Ovary (tissue), 3 donors: ENCODE measurements at regions not wholly inside any gene's neighbourhood (a gene's known extent, or its start where the extent isn't known, plus 50 kb on each side); places are given as distances from the start of the nearest gene placed in this dataset.

Source experiments
- CTCF ChIP-seq, 3 donors: fragments of 450-650 bp in 2 of 3; fragments of 200-600 bp in 1 of 3; IDR thresholded peaks; one replicate each; pipeline versions ENCODE4 v1.5.1 to v1.8.0; 2016 to 2022; ENCODE audit warnings: antibody characterized with exemption in 3 of 3, mild to moderate bottlenecking in 1 of 3
- EP300 ChIP-seq: sonication (generic); formaldehyde crosslinking; IDR thresholded peaks from one replicate; pipeline ENCODE4 v1.6.1; 2017; ENCODE audit warnings: antibody characterized with exemption
- POLR2A ChIP-seq: fragments of 450-650 bp; IDR thresholded peaks from one replicate; pipeline ENCODE4 v1.6.1; 2017; ENCODE audit warnings: antibody characterized with exemption, mild to moderate bottlenecking, moderate library complexity
- donor health status: DM: no; HTN: no; CAD: no.

GRCh38 chr5:7036192-7036835 lies 323.1 kb downstream of the TENT4A start:
- TF ChIP-seq CTCF (IDR thresholded peaks at IDR 0.05) (no peak), EP300 (no peak), POLR2A (no peak)
